ENCODE measurements at regions not wholly inside any gene's neighbourhood (a gene's known extent, or its start where the extent isn't known, plus 50 kb on each side); places are given as distances from the start of the nearest gene placed in this dataset.

DNA sequence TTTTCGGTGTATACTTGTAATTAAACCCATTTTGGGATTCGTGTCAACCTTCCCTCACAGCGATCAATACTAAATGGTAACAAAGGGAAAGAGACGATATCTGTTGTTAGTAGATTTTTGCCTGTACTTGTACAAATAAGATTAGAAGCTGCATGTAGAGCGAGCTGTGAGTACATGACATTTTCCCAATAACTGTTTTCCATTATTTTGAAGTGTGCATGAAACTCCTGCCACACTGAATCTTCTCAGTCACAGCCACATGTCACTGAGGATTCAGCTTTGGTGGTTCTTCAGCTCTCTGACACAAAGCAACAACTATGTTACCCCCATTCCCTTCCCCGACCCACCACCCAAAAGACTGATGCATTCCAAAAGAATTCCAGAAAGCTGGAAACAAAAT lies 685.6 kb downstream of the EFNA5 start:
- TF ChIP-seq, protein P1, sequence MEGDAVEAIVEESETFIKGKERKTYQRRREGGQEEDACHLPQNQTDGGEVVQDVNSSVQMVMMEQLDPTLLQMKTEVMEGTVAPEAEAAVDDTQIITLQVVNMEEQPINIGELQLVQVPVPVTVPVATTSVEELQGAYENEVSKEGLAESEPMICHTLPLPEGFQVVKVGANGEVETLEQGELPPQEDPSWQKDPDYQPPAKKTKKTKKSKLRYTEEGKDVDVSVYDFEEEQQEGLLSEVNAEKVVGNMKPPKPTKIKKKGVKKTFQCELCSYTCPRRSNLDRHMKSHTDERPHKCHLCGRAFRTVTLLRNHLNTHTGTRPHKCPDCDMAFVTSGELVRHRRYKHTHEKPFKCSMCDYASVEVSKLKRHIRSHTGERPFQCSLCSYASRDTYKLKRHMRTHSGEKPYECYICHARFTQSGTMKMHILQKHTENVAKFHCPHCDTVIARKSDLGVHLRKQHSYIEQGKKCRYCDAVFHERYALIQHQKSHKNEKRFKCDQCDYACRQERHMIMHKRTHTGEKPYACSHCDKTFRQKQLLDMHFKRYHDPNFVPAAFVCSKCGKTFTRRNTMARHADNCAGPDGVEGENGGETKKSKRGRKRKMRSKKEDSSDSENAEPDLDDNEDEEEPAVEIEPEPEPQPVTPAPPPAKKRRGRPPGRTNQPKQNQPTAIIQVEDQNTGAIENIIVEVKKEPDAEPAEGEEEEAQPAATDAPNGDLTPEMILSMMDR (optimal IDR thresholded peaks at IDR 0.05 in 1 of 3, IDR thresholded peaks at IDR 0.05 in 1 of 3, conservative IDR thresholded peaks at IDR 0.05 in 1 of 3; ENCODE audit: extremely low read depth in 1 of 3, insufficient read depth in 2 of 3, low read length in 3 of 3): no peak
- no peak for TF ChIP-seq EZH2 (IDR thresholded peaks at IDR 0.05; ENCODE audit: low read length)
